ENCODE measurements at regions not wholly inside any gene's neighbourhood (a gene's known extent, or its start where the extent isn't known, plus 50 kb on each side); places are given as distances from the start of the nearest gene placed in this dataset.

- no TSS peak for BruUV-seq (replicated peaks)
- CTCF ChIA-PET = no interaction called here
- H3K27me3 Mint-ChIP-seq (ENCODE audit: insufficient read depth, unreplicated experiment) = peaks cover 49% of the 10 kb centered on the region
Measured at GRCh38 chr2:2699121-2699505, 368.0 kb upstream of the MYT1L start.

GRCh38 chr2:2698182-2699120 lies 367.4 kb upstream of the MYT1L start:
- CTCF ChIA-PET = no interaction called here
- H3K4me3 Mint-ChIP-seq (ENCODE audit: unreplicated experiment) = no peak overlapping the region

More at GRCh38 chr2:2699121-2699505, 368.0 kb upstream of the MYT1L start:
- Histone ChIP-seq H3K9me3 (no peaks in the 10 kb centered on the region), H3K4me3 (ENCODE audit: low read depth, low read length) (no peak overlapping the region), H3K4me1 (no peaks in the 10 kb centered on the region), H3K27me3 (replicated peaks; ENCODE audit: control insufficient read depth, insufficient read depth, low read length) (no peaks in the 10 kb centered on the region; the same call in 1 of the 2 replicates), H3K36me3 (ENCODE audit: control insufficient read depth, insufficient read depth, low read length) (no peaks in the 10 kb centered on the region)
- POLR2A ChIA-PET = no interaction called here
- Mint-ChIP-seq H3K27ac (ENCODE audit: unreplicated experiment) (no peak overlapping the region), H3K4me1 (ENCODE audit: low read depth, unreplicated experiment) (no peaks in the 10 kb centered on the region), H3K4me3 (ENCODE audit: unreplicated experiment) (no peak overlapping the region), H3K36me3 (ENCODE audit: insufficient read depth, unreplicated experiment) (no peaks in the 10 kb centered on the region), H3K9me3 (ENCODE audit: unreplicated experiment) (no peaks in the 10 kb centered on the region)
- intact Hi-C loops (cut with micrococcal nuclease; ENCODE audit: unreplicated experiment) = no loop called here
- DNase-seq = no peak
- TF ChIP-seq CTCF (IDR thresholded peaks at IDR 0.05; ENCODE audit: insufficient read depth in 1 of 2, low read depth in 1 of 2, low read length in 1 of 2, severe bottlenecking in 1 of 2, unreplicated experiment in 1 of 2) = no peak

More at GRCh38 chr2:2698182-2699120, 367.4 kb upstream of the MYT1L start:
- POLR2A ChIA-PET = no interaction called here
- Mint-ChIP-seq H3K27me3 (ENCODE audit: insufficient read depth, unreplicated experiment) (peaks cover 52% of the 10 kb centered on the region), H3K36me3 (ENCODE audit: insufficient read depth, unreplicated experiment) (no peaks in the 10 kb centered on the region), H3K4me1 (ENCODE audit: low read depth, unreplicated experiment) (no peaks in the 10 kb centered on the region), H3K27ac (ENCODE audit: unreplicated experiment) (no peak overlapping the region), H3K9me3 (ENCODE audit: unreplicated experiment) (no peaks in the 10 kb centered on the region)
- H3K36me3 ChIP-seq (ENCODE audit: control insufficient read depth, insufficient read depth, low read length) = no peaks in the 10 kb centered on the region
- intact Hi-C loops (cut with micrococcal nuclease; ENCODE audit: unreplicated experiment) = no loop called here
- peak in 1 of 2 experiments; percentile 6 for TF ChIP-seq CTCF (IDR thresholded peaks at IDR 0.05; ENCODE audit: insufficient read depth in 1 of 2, low read depth in 1 of 2, low read length in 1 of 2, severe bottlenecking in 1 of 2, unreplicated experiment in 1 of 2)
- DNase-seq = no peak
- H3K4me3 ChIP-seq (ENCODE audit: low read depth, low read length) = no peak overlapping the region
- no peaks in the 10 kb centered on the region for H3K4me1 ChIP-seq
- H3K27me3 ChIP-seq (replicated peaks; ENCODE audit: control insufficient read depth, insufficient read depth, low read length) = no peaks in the 10 kb centered on the region; the same call in 1 of the 2 replicates
- H3K9me3 ChIP-seq = no peaks in the 10 kb centered on the region
- BruUV-seq (replicated peaks) = no TSS peak

Data from Caco-2 (cell line).